C1 segment of cervical spinal cord (tissue), 14 donors: ENCODE measurements at regions not wholly inside any gene's neighbourhood (a gene's known extent, or its start where the extent isn't known, plus 50 kb on each side); places are given as distances from the start of the nearest gene placed in this dataset.
"Not testable (repeated sequence)": the region's sequence is repeated elsewhere in the genome, so short reads cannot be mapped to it uniquely, and the experiment has no call there.

Experiments
- DNase-seq, 14 donors: peaks; one replicate each; lab custom pipeline; 2025; lab: John Stamatoyannopoulos, UW

DNA sequence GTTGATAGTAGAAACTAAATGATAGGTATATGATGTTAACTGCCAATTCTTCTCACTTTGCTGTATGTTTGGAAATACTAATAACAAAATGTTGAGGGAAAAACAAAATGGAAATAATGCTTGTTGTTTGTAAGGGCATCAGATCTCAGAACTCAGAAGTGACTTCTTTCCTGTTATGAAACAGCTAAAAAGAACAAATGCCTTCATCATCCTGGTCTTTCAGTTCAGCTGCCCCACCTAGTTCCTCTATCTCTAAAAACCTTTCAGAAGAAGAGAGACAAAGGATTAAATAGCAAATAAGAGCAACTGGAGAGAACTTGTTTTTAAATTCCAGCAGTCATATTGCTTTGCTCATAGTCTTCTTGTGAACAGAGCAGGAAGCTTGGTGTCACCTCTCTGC is 345.3 kb upstream of the NCAM1 start:
- DNase-seq: no peak

DNA sequence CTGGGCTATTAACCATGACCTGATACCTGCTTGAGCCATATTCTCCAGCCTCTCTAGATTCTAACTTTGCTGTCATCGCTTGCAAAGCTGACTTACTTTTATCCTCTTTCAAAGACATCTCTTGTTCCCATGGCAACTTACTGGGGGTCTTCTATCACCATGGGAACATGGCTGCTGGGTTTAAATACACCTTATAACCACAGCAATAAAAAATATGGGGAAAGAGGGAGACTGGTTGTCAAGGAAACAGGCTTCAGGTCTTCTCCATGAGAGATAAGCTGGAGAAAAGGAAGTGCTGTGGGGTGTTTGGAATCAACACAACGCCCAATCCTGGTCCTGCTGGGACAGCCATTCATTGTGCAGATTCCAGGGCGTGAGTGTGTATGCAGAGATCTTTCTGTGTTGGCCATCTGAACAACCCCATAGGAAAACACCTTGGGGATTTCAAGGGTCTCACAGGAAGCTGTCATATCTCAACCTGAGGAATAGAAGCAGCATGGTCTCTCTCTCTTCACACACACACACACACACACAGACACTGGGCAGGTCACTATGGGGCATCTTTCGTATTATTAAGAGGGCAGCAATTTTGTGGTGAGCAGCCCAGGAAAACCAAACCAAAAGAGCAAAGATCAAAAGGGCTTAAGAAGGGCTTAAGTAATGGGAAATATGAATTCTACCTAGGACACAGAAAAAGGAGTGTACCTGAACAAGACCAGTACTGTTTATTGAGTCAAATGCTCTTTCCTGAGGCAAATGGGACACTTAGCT is 344.7 kb upstream of the NCAM1 start:
- no peak for DNase-seq

- no peak for DNase-seq
Observed at GRCh38 chr11:112617098-112617425, 344.2 kb upstream of the NCAM1 start.

DNA sequence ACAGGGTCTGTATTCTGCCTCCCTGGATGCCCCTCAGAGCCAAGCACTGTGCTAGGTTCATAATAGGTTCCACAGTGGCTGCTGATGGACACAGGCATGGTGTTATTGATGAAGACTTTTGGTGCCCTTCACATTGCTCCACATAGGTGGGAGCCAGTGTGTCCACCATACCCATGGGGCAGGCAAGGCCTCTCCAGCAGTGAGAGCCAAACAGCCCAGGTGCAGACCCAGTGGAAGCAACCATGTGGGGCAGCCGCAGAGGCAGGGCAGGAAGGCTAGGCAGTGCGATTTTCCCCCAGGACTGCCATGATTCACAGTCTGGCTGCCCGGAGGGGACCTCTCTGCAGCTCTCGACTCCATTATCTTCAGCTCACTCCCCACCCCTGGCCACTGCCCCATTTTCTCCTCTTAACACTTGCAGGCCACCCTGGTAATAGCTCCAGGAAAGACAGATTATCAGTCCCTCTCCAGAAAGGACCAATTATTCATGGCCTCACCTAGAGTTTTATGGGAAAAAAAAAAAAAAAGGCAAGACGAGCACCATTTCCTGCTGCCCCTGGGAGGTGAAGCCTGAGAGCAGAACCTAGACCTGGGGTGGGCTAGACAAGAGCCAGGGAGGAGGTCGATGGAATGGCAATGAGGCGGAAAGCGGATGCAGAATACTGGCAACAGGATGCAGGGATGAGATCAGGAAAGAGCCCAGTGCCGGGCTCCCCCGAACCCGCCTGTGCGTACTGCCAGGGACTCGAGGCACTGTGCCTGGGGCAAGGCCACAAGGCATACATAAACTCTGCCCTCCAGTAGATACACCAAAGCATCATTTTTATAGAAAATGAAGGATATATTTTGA is 343.0 kb upstream of the NCAM1 start:
- DNase-seq: no peak

- no peak for DNase-seq
Observed at GRCh38 chr11:112619106-112619505, 342.1 kb upstream of the NCAM1 start.

DNA sequence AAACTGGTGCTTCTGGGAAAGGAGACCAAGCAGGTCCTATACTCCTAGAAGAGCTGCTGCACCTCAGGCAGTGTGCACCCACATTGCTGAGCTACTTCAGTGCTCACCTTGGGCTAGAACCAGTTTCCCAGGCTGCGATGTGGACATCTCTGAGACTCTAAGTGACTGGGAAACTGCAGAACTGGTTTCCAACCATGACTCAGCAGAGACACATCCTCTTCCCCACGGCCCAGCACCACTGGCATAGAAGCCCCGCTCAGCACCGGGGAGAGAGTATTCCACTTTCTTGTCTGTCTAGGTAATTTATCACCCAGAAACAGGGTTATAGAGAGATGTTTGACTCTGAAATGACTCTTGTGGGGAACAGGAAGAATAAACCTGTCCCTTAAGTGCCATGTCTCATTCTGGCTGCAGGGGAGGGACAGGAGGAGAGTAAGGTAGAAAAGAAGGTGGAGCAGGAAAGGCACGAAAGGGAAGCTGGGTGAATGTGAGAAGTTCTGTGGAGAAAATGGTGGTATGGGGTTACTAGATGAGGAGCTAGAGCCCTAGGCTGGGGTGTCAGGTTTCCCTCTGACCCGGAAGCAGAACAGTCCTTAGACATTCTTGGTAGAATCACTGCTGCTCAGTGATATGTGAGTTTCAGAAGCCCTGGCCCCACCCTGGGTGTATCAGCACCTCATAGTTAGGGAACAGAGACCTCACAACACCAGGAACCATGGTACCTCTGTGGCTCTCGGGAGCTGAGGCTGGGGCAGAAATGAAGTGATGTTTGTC is 340.4 kb upstream of the NCAM1 start:
- no peak for DNase-seq

DNA sequence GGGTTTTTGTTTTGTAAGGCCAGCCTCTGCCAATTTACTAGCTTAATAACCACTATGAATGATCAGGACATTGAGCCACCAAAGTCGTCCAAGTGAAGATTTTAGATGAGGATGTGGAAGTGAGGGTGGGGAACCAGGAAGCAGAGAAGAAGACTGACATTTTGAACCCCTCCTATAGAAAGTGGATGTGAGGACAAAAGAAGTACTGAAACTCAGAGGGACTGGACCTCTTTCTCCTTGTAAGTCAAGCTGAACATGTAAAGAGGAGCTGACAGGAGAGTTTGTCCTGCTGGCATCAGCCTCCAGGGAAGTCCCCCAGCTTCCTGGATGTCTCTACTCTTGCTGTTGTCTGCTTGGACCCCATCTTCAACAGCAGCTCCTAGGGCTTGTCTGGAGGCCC is 338.2 kb upstream of the NCAM1 start:
- no peak for DNase-seq

GRCh38 chr11:112624431-112624830 is 336.8 kb upstream of the NCAM1 start:
- no peak for DNase-seq

- not testable (repeated sequence) for DNase-seq
Observed at GRCh38 chr11:112624971-112625370, 336.2 kb upstream of the NCAM1 start.

DNA sequence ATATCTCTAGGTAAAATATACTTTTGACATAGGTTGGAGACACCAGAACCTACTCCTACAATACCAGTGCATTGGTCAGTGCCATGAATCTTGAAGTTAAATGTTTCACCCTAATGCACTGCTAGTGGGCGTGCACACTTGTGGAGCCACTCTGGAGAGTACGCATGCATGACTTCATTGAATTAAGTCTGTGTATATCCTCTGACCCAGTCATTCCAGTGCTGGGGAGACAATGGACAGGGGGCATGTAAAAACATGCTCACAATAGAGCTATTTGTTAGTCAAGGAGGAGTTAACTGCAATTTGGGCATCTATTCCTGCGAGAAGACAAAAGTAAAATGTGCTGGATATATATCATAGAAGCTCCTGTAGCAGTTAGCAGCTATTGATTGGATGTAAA is 335.4 kb upstream of the NCAM1 start:
- DNase-seq: no peak

DNA sequence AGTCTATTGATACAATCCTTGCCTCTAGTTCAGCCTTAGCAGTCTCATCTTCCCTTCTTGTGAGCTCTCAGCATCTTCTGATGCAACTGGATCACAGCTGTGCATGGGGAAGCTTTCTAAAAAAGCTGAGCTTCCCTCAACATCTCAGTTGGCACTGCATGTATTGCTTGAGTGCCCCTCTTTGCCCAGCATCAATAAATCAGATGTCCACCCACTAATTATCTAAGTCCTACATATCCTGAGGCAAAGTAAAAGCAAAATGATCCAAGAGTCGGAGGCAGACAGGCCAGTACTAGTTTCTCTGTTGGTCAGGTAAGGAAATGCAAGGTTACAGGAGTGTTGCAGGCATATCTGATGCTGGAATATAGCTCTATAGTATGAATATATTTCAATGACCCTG is 334.5 kb upstream of the NCAM1 start:
- no peak for DNase-seq

GRCh38 chr11:112627588-112628045 is 333.6 kb upstream of the NCAM1 start:
- no peak for DNase-seq

DNA sequence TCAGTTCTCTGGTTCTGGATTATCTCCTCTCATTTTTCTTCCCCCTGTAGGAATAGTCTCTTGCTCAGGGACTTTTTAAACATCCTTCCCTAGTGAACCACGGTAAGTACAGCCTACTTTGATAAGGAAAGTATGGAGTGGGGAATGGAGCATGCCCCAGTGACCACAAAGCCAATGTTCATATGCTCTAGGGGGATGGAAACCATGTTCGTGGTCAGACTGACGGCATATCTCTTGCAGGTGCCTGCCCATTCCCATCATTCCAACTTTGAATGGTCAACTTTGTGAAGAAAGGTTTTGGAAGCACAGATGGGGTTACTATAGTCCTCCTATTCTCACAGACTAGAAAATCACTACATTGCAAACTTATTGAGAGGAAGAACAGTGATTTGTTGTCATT is 332.5 kb upstream of the NCAM1 start:
- DNase-seq: no peak

DNA sequence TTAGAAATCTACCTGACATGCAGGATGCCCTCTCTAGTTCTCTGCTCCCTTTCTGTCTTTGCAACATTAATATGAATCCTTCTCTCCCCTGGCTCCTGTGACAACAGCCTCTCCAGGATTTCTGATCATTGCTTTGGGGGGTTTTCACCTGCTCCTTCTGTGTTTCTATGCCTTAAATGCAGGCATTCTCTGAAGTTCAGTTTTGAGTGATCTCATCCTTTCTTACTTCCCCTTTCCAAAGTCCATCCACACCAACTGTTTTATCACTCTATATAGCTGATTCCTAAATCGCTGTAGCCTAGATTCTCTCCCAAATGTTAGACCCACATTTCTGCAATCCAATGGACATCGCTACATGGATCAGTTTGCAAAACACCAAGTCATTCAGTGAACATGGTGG is 330.7 kb upstream of the NCAM1 start:
- no peak for DNase-seq

DNA sequence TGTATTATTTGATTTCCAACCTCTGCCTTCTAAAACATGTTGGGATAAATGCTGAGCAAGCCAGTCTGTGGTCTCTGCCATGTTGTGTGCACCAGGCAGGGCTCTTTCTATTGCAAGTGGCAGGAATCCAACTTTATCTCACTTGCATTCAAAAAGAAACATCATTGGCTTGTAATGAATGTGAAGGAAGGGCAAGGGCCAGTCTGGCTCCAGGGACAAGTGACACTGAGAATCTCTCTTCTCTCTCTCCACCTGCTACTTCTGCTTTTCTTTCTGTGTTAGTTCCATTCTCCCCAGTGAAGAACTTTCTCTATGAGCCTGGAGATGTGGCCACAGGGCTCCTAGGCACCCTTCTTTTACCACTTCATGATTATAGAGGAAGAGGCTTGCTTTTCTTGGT is 329.9 kb upstream of the NCAM1 start:
- DNase-seq: no peak

DNA sequence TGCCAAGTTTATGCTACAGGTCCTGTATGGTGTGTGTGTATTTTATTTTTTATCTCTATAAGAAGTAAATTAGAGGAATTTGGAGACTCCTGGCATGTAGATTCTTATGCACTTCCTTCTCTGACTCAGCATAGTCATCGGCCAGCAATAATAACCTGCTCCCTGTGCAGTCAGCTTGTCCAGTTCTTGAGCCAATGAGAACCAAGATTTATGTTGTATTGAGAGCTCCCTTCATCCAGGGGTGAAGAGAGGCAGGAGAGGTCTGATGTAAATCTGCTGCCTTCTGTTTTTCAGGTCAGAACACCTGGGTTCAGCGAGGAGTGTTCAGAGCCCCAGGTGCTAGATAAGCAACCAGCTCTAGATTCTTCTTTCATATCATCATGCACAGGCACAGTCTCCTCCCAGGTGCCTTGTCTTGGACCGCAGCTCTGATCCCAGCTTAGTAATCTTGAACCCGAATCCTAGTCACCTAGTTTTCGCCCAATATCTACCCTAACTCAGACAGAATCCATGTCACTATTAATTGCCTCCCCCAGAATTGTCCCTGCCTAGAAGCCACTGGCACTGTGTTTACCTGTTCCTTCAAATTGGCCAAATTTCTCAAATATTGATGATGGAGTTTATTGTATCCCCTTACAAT is 328.2 kb upstream of the NCAM1 start:
- DNase-seq: no peak

DNA sequence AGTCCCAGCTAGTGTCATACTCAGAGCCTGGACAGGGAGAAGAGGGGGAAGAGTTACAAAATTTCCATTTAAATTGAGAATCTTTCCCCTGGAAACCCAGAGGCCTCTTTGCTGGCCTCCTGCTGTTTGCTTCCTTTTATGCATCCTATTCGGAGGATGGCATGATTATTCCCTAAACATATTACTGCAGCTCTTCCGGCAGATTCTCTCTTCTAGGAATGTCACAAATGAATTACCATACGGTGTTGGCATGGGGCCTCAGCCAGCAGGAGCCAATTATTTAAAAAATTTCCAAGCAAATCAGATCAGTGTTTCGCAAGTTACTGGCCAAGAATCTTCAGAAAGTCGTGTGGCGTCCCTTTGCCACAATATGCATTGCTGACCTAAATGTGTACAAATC is 326.7 kb upstream of the NCAM1 start:
- DNase-seq: no peak

- DNase-seq: no peak
Observed at GRCh38 chr11:112634995-112635737, 326.1 kb upstream of the NCAM1 start.

DNA sequence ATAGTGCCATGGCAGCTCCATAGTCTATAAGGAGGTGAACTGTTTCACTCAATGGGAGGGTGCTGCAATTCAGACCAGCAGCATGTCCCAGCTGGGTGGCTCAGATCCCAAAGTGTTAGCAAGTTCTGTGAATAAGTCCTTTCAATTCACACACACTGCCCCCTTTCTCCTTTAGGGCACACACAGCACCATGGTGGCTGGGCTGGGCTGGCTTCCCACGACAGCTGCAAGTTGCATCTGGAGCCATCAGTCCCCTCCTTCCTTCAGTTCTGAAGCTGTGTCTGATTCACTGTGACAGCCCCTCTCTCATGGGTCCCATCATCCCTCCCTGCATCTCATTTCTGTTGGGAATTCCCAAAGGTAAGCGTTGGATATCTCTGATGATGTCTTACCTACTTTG is 324.1 kb upstream of the NCAM1 start:
- DNase-seq: peak in 13 of 14 donors; percentile 5 to 88 (median 69)

- DNase-seq: no peak
Observed at GRCh38 chr11:112637876-112638275, 323.3 kb upstream of the NCAM1 start.

DNA sequence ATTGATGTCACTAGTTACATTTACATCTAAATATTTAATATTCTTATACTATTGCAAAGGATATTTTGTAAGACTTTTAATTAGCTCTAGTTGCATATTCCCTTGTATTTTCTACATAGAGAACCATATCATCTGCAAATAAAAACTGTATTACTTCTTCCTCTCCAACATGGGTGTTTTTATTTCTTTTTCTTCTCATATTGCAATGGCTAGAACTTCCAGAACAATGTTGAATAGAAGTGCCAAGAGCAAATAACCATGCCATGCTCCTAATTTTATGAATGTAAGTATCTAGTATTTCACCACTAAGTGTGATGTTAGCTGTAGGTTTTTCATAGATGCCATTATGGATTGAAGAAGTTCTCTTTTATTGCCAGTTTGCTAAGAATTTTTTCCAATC is 321.8 kb upstream of the NCAM1 start:
- no peak for DNase-seq
